T-helper 1 cell (primary cell): ENCODE measurements at regions not wholly inside any gene's neighbourhood (a gene's known extent, or its start where the extent isn't known, plus 50 kb on each side); places are given as distances from the start of the nearest gene placed in this dataset.

Source experiments
- DNase-seq, 5 donors: peaks; one replicate each; pipeline ENCODE4 v3.0.0-alpha.2; 2012 to 2020

DNA sequence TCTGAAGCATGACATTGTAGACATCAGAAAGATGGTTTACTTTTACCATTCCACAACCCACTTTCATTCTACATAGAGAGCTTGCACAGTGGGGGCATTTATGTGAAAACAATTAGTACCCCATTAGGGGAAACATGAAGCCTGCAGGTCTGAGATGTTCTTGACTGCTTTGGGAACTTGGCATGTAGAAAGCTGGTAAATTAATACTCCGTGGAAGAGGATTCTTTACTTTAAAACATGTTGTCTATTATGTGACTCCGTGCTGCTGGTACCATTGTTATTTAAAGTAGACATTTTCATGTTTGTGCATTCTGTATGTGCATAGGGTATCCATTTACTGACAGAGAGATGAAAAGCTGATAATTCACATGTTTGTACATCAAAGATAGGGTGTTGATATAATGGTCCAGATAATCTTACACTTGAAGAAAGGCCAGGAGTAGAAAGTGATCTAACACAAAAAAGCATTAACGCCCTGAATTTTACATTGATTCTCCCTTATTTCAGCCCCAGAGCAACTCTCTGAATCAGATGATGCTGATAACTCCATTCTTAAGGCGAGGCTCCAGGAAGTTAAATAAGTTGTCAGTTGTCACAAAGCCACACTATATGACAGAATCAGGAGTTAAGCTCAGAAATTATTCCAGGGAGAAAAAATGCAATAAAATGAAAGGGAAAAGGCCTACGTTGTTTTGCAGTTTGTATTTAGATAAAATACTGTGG, 50.1 kb upstream of the CD180 start:
- no peak for DNase-seq
